HFF-Myc (cell line): ENCODE measurements at regions not wholly inside any gene's neighbourhood (a gene's known extent, or its start where the extent isn't known, plus 50 kb on each side); places are given as distances from the start of the nearest gene placed in this dataset.

Experiments used
- DNase-seq: peaks from one replicate; pipeline ENCODE4 v3.0.0-alpha.2; 2011; ENCODE audit warnings: low read depth; ENCODE audit errors: extremely low read depth
- H3K4me3 ChIP-seq: replicated peaks from 2 replicates; pipeline ENCODE4 v1.5.1; 2011; ENCODE audit warnings: low read depth, mild to moderate bottlenecking, control low read depth, low read length
- TF ChIP-seq, protein P1 (sequence below): IDR thresholded peaks from 2 replicates; pipeline ENCODE4 v1.5.1; 2012; ENCODE audit warnings: mild to moderate bottlenecking, low read depth, low read length, control low read depth; ENCODE audit errors: missing control alignments

DNA sequence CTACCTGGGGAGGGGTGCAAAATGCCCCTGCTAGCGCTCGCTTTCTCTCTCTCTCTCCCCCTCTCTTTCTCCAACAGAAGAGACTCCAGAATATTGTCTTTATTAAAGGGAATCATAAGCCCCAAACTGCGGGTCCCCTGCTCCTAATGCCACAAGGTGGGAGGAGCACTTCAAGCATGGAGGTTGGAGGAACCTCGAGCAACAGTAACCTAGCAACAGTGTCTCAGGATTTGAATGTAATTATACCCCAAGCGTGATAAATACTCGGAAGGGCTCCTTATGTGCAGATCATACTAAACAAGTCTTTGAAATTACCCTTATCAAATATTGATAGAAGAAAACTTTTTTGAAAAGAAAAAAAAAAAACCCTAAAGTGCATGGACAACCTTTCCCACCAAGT, 582.2 kb upstream of the PPP2R3A start:
- DNase-seq = no peak
- TF ChIP-seq, protein P1, sequence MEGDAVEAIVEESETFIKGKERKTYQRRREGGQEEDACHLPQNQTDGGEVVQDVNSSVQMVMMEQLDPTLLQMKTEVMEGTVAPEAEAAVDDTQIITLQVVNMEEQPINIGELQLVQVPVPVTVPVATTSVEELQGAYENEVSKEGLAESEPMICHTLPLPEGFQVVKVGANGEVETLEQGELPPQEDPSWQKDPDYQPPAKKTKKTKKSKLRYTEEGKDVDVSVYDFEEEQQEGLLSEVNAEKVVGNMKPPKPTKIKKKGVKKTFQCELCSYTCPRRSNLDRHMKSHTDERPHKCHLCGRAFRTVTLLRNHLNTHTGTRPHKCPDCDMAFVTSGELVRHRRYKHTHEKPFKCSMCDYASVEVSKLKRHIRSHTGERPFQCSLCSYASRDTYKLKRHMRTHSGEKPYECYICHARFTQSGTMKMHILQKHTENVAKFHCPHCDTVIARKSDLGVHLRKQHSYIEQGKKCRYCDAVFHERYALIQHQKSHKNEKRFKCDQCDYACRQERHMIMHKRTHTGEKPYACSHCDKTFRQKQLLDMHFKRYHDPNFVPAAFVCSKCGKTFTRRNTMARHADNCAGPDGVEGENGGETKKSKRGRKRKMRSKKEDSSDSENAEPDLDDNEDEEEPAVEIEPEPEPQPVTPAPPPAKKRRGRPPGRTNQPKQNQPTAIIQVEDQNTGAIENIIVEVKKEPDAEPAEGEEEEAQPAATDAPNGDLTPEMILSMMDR = no peak

DNA sequence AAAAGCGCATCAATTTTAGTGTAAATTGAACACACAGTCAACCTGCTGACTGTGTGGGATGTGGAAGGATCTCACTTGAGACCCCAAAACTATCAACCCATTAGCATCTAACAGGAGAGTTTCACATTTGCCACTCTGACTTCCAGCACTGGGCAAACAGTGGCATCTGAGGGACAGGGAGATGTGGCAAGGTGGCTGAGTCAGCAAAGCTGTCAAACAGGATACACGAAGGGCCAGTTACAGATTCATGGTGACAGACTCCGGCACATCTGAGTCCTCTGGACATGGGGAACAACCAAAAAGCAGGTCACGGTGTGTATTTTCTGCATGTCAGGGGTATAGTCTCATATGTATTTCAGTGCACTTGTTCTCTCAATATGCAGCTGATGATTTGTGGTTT, 573.4 kb upstream of the PPP2R3A start:
- no peak for DNase-seq
- no peak overlapping the region for H3K4me3 ChIP-seq
- TF ChIP-seq, protein P1 = no peak

More for the DNA sequence above, 582.2 kb upstream of the PPP2R3A start:
- no peak overlapping the region for H3K4me3 ChIP-seq

GRCh38 chr3:135393159-135393558, 572.4 kb upstream of the PPP2R3A start:
- no peak overlapping the region for H3K4me3 ChIP-seq
- no peak for DNase-seq
- TF ChIP-seq, protein P1 = no peak

GRCh38 chr3:135393898-135394525, 571.5 kb upstream of the PPP2R3A start:
- TF ChIP-seq, protein P1 = no peak
- no peak overlapping the region for H3K4me3 ChIP-seq
- no peak for DNase-seq

DNA sequence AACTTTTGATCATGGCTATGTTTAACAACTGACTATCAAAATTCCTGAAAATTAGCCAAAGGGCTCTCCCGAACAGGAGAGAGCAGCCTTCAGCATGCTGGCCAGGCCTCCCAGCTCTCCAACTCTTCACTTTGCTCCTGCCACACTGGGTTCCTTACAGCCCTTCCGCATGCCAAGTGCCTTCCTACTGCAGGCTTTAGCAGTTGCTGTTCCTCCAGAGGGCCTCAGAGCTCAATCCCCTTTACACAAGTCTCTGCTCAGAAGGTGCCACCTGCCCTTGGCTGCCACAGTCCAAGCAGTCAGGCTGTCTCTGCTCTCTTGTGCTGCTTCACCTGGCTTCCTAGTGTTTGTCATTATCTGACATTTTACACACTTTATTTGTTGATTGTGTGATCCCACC, 553.1 kb upstream of the PPP2R3A start:
- TF ChIP-seq, protein P1 = no peak
- no peak for DNase-seq
- H3K4me3 ChIP-seq = no peak overlapping the region

- no peak for DNase-seq
- H3K4me3 ChIP-seq = no peak overlapping the region
- TF ChIP-seq, protein P1 = no peak
These were observed 549.3 kb upstream of the PPP2R3A start for GRCh38 chr3:135416182-135416581.

GRCh38 chr3:135419155-135419554, 546.4 kb upstream of the PPP2R3A start:
- H3K4me3 ChIP-seq = no peak overlapping the region
- TF ChIP-seq, protein P1 = no peak
- no peak for DNase-seq
